ENCODE measurements at regions not wholly inside any gene's neighbourhood (a gene's known extent, or its start where the extent isn't known, plus 50 kb on each side); places are given as distances from the start of the nearest gene placed in this dataset.

DNA sequence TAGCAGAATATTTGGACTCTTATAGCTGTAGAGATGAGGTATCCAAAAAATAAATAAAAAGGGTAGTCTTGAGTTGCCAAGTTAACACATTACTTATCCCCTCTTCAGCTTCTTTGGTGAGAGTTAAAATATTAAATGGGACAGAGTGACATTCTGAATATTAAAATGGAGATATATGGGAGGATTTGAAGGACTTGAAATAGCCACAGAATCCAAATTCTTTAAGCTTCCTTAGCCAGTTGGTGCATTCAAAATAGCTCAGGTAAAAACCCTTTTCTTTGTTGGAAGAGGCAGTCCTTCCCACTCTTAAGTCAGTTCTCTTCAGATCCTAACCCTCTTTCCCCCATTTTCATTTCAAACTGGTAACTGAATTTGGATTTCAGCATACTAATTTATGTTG is 130.1 kb upstream of the KLF12 start:
- Mint-ChIP-seq H3K27ac (no peak overlapping the region), H3K36me3 (ENCODE audit: low read depth) (peaks cover 7% of the 10 kb centered on the region; the same call in 2 of the 3 replicates), H3K4me3 (no peak overlapping the region), H3K9me3 (peaks cover 16% of the 10 kb centered on the region; the same call in 2 of the 3 replicates), H3K27me3 (ENCODE audit: insufficient read depth, low read depth, poor library complexity) (no peaks in the 10 kb centered on the region), H3K4me1 (no peaks in the 10 kb centered on the region)
- TF ChIP-seq NANOG (IDR thresholded peaks at IDR 0.05; ENCODE audit: borderline replicate concordance): no peak
- TF ChIP-seq, protein P1, sequence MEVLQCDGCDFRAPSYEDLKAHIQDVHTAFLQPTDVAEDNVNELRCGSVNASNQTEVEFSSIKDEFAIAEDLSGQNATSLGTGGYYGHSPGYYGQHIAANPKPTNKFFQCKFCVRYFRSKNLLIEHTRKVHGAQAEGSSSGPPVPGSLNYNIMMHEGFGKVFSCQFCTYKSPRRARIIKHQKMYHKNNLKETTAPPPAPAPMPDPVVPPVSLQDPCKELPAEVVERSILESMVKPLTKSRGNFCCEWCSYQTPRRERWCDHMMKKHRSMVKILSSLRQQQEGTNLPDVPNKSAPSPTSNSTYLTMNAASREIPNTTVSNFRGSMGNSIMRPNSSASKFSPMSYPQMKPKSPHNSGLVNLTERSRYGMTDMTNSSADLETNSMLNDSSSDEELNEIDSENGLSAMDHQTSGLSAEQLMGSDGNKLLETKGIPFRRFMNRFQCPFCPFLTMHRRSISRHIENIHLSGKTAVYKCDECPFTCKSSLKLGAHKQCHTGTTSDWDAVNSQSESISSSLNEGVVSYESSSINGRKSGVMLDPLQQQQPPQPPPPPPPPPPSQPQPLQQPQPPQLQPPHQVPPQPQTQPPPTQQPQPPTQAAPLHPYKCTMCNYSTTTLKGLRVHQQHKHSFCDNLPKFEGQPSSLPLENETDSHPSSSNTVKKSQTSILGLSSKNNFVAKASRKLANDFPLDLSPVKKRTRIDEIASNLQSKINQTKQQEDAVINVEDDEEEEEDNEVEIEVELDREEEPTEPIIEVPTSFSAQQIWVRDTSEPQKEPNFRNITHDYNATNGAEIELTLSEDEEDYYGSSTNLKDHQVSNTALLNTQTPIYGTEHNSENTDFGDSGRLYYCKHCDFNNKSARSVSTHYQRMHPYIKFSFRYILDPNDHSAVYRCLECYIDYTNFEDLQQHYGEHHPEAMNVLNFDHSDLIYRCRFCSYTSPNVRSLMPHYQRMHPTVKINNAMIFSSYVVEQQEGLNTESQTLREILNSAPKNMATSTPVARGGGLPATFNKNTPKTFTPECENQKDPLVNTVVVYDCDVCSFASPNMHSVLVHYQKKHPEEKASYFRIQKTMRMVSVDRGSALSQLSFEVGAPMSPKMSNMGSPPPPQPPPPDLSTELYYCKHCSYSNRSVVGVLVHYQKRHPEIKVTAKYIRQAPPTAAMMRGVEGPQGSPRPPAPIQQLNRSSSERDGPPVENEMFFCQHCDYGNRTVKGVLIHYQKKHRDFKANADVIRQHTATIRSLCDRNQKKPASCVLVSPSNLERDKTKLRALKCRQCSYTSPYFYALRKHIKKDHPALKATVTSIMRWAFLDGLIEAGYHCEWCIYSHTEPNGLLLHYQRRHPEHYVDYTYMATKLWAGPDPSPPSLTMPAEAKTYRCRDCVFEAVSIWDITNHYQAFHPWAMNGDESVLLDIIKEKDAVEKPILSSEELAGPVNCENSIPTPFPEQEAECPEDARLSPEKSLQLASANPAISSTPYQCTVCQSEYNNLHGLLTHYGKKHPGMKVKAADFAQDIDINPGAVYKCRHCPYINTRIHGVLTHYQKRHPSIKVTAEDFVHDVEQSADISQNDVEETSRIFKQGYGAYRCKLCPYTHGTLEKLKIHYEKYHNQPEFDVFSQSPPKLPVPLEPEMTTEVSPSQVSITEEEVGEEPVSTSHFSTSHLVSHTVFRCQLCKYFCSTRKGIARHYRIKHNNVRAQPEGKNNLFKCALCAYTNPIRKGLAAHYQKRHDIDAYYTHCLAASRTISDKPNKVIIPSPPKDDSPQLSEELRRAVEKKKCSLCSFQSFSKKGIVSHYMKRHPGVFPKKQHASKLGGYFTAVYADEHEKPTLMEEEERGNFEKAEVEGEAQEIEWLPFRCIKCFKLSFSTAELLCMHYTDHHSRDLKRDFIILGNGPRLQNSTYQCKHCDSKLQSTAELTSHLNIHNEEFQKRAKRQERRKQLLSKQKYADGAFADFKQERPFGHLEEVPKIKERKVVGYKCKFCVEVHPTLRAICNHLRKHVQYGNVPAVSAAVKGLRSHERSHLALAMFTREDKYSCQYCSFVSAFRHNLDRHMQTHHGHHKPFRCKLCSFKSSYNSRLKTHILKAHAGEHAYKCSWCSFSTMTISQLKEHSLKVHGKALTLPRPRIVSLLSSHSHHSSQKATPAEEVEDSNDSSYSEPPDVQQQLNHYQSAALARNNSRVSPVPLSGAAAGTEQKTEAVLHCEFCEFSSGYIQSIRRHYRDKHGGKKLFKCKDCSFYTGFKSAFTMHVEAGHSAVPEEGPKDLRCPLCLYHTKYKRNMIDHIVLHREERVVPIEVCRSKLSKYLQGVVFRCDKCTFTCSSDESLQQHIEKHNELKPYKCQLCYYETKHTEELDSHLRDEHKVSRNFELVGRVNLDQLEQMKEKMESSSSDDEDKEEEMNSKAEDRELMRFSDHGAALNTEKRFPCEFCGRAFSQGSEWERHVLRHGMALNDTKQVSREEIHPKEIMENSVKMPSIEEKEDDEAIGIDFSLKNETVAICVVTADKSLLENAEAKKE (CRISPR knock-in tag; IDR thresholded peaks at IDR 0.05): no peak
- no peak for TF ChIP-seq ZNF331 (CRISPR knock-in tag; IDR thresholded peaks at IDR 0.05; ENCODE audit: low read depth)
- TF ChIP-seq, protein P2, sequence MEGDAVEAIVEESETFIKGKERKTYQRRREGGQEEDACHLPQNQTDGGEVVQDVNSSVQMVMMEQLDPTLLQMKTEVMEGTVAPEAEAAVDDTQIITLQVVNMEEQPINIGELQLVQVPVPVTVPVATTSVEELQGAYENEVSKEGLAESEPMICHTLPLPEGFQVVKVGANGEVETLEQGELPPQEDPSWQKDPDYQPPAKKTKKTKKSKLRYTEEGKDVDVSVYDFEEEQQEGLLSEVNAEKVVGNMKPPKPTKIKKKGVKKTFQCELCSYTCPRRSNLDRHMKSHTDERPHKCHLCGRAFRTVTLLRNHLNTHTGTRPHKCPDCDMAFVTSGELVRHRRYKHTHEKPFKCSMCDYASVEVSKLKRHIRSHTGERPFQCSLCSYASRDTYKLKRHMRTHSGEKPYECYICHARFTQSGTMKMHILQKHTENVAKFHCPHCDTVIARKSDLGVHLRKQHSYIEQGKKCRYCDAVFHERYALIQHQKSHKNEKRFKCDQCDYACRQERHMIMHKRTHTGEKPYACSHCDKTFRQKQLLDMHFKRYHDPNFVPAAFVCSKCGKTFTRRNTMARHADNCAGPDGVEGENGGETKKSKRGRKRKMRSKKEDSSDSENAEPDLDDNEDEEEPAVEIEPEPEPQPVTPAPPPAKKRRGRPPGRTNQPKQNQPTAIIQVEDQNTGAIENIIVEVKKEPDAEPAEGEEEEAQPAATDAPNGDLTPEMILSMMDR (conservative IDR thresholded peaks at IDR 0.05; ENCODE audit: low read depth in 2 of 2): no peak
- no peak for TF ChIP-seq JUNB (IDR thresholded peaks at IDR 0.05; ENCODE audit: unreplicated experiment)
- no peak for TF ChIP-seq EZH2 (IDR thresholded peaks at IDR 0.05; ENCODE audit: low read depth, unreplicated experiment)
- no peak for TF ChIP-seq STAT1 (IDR thresholded peaks at IDR 0.05; ENCODE audit: unreplicated experiment)
- no peak for TF ChIP-seq CREB1 (CRISPR knock-in tag; IDR thresholded peaks at IDR 0.05; ENCODE audit: low read depth)
- TF ChIP-seq ZNF114 (CRISPR knock-in tag; IDR thresholded peaks at IDR 0.05): no peak
- TF ChIP-seq REST (IDR thresholded peaks at IDR 0.05; ENCODE audit: unreplicated experiment): no peak
- no peak for TF ChIP-seq POLR2AphosphoS5 (IDR thresholded peaks at IDR 0.05; ENCODE audit: low read depth)
- no peak for TF ChIP-seq ETS1 (IDR thresholded peaks at IDR 0.05)
- TF ChIP-seq EZH2phosphoT487 (IDR thresholded peaks at IDR 0.05; ENCODE audit: unreplicated experiment): no peak
- Histone ChIP-seq H3K36me3 (ENCODE audit: insufficient read depth) (no peaks in the 10 kb centered on the region), H3K9me2 (ENCODE audit: insufficient read depth) (peaks cover 13% of the 10 kb centered on the region), H4K20me1 (replicated peaks; ENCODE audit: insufficient read depth) (no peaks in the 10 kb centered on the region), H3K4me1 (ENCODE audit: insufficient read depth) (no peaks in the 10 kb centered on the region), H3K4me2 (no peak overlapping the region), H3K27me3 (ENCODE audit: insufficient read depth) (no peaks in the 10 kb centered on the region), H3K27ac (ENCODE audit: low read depth) (no peak overlapping the region), H3K4me3 (no peak overlapping the region), H3K79me2 (replicated peaks; ENCODE audit: insufficient read depth) (no peaks in the 10 kb centered on the region), H3F3A (replicated peaks; ENCODE audit: low read depth) (no peaks in the 10 kb centered on the region), H2AFZ (no peak overlapping the region)
- DNase-seq (ENCODE audit: low spot score): no peak
- ATAC-seq: no peak
